ENCODE measurements at regions not wholly inside any gene's neighbourhood (a gene's known extent, or its start where the extent isn't known, plus 50 kb on each side); places are given as distances from the start of the nearest gene placed in this dataset.

DNA sequence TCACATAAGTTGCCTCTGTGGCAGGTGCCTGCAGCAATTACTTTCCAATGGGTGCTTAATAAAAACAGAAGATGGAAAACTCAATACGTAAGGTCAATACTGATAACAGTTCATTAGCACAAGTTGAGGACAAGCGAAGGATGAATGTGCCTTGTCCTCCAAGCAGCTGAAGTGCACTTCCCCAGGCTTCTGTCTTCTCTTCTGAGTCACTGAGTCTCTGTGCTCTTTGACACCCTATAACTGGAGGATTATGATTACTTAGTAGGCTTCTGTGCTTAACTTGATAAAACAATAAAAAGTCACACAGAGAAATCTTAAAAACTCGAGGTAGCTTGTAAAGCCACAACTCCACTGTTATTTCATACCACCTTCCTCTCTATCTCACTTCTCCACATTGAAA is 216.6 kb upstream of the ADCY2 start:
- 59% methylated on average over 3 of the region's 3 CpGs for WGBS
- Histone ChIP-seq H3K23ac (ENCODE audit: low read length in 2 of 2) (no peak overlapping the region), H4K91ac (ENCODE audit: low read length) (no peak overlapping the region), H2BK5ac (ENCODE audit: low read depth, low read length, poor library complexity, severe bottlenecking) (no peak overlapping the region), H2AFZ (ENCODE audit: low read depth, low read length) (no peak overlapping the region), H3K79me1 (replicated peaks; ENCODE audit: low read length, poor library complexity, severe bottlenecking) (no peaks in the 10 kb centered on the region), H3K14ac (ENCODE audit: low read length in 2 of 2) (no peak overlapping the region), H2BK15ac (ENCODE audit: low read depth, poor library complexity, severe bottlenecking) (no peak overlapping the region), H2BK12ac (ENCODE audit: low read length in 2 of 2) (no peak overlapping the region), H2BK120ac (ENCODE audit: low read depth, low read length) (no peak overlapping the region), H3K4me1 (ENCODE audit: control insufficient read depth, insufficient read depth, low read depth, low read length) (no peaks in the 10 kb centered on the region), H3K27ac (ENCODE audit: low read length, poor library complexity, severe bottlenecking) (no peak overlapping the region), H3K18ac (ENCODE audit: low read depth in 1 of 2, low read length in 2 of 2) (no peak overlapping the region), H2AK5ac (ENCODE audit: low read length, severe bottlenecking) (no peak overlapping the region), H4K8ac (ENCODE audit: low read length) (no peak overlapping the region), H3K4me2 (ENCODE audit: low read length, poor library complexity, severe bottlenecking) (no peak overlapping the region), H3K4me3 (ENCODE audit: insufficient read depth in 1 of 2, low read depth in 1 of 2, low read length in 2 of 2) (no peak overlapping the region), H3K4ac (ENCODE audit: low read depth in 1 of 2, low read length in 2 of 2) (no peak overlapping the region), H3K27me3 (ENCODE audit: control insufficient read depth in 1 of 2, insufficient read depth in 1 of 2, low read length in 2 of 2) (no peaks in the 10 kb centered on the region), H3K9ac (ENCODE audit: low read length) (no peak overlapping the region), H3K36me3 (ENCODE audit: control insufficient read depth in 1 of 2, insufficient read depth in 2 of 2, low read depth in 1 of 2, low read length in 2 of 2) (no peaks in the 10 kb centered on the region), H3K9me3 (ENCODE audit: control insufficient read depth, low read length) (no peaks in the 10 kb centered on the region)
- DNase-seq: no peak

DNA sequence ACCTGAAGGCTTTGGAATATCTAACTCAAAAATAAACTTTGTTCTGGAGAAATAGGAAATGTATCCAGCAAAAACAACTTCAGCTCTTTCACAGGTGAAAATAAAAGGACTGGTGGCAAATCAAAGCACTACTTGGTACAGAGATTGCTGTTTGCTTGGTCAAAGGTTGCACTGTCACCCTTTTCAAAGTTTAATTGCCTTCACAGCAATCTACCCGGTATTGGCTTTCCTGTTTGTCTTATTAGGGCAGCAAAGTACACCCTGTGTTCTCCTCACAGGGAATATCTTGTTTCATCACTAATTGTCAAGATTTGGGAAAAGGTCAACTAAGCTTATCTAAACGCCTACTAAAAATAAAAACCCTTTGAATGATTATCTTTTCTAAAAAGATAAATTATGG is 214.1 kb upstream of the ADCY2 start:
- Histone ChIP-seq H3K27me3 (ENCODE audit: control insufficient read depth in 1 of 2, insufficient read depth in 1 of 2, low read length in 2 of 2) (no peaks in the 10 kb centered on the region), H3K36me3 (ENCODE audit: control insufficient read depth in 1 of 2, insufficient read depth in 2 of 2, low read depth in 1 of 2, low read length in 2 of 2) (no peaks in the 10 kb centered on the region), H3K14ac (ENCODE audit: low read length in 2 of 2) (no peak overlapping the region), H3K4ac (ENCODE audit: low read depth in 1 of 2, low read length in 2 of 2) (no peak overlapping the region), H2BK15ac (ENCODE audit: low read depth, poor library complexity, severe bottlenecking) (no peak overlapping the region), H4K91ac (ENCODE audit: low read length) (no peak overlapping the region), H3K79me1 (replicated peaks; ENCODE audit: low read length, poor library complexity, severe bottlenecking) (no peaks in the 10 kb centered on the region), H3K9me3 (ENCODE audit: control insufficient read depth, low read length) (no peaks in the 10 kb centered on the region), H3K4me1 (ENCODE audit: control insufficient read depth, insufficient read depth, low read depth, low read length) (no peaks in the 10 kb centered on the region), H3K27ac (ENCODE audit: low read length, poor library complexity, severe bottlenecking) (no peak overlapping the region), H3K23ac (ENCODE audit: low read length in 2 of 2) (no peak overlapping the region), H2AFZ (ENCODE audit: low read depth, low read length) (no peak overlapping the region), H3K4me3 (ENCODE audit: insufficient read depth in 1 of 2, low read depth in 1 of 2, low read length in 2 of 2) (no peak overlapping the region), H3K18ac (ENCODE audit: low read depth in 1 of 2, low read length in 2 of 2) (no peak overlapping the region), H2BK12ac (ENCODE audit: low read length in 2 of 2) (no peak overlapping the region), H2BK120ac (ENCODE audit: low read depth, low read length) (no peak overlapping the region), H3K9ac (ENCODE audit: low read length) (no peak overlapping the region), H2BK5ac (ENCODE audit: low read depth, low read length, poor library complexity, severe bottlenecking) (no peak overlapping the region), H2AK5ac (ENCODE audit: low read length, severe bottlenecking) (no peak overlapping the region), H4K8ac (ENCODE audit: low read length) (no peak overlapping the region), H3K4me2 (ENCODE audit: low read length, poor library complexity, severe bottlenecking) (no peak overlapping the region)
- DNase-seq: no peak
- 14% methylated on average over 1 of the region's 2 CpGs for WGBS

DNA sequence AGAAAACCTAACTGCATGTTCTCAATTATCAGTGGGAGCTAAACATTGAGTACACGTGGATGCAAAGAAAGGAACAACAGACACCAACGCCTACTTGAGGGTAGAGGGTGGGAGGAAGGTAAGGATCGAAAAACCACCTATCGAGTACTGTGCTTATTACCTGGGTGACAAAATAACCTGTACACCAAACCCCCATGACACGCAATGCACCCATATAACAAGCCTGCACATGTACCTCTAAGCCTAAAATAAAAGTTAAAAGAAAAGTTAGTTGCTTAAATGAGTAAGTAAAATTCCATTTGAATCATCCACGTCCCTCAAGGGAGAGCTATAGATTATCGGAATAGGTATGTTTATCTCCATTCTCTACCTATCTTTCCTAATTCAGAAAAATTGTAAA is 210.2 kb upstream of the ADCY2 start:
- no peak overlapping the region for H2AK5ac ChIP-seq (ENCODE audit: low read length, severe bottlenecking)
- H3K23ac ChIP-seq (ENCODE audit: low read length in 2 of 2): no peak overlapping the region
- H3K79me1 ChIP-seq (replicated peaks; ENCODE audit: low read length, poor library complexity, severe bottlenecking): no peaks in the 10 kb centered on the region
- H3K4me3 ChIP-seq (ENCODE audit: insufficient read depth in 1 of 2, low read depth in 1 of 2, low read length in 2 of 2): no peak overlapping the region
- H3K4me1 ChIP-seq (ENCODE audit: control insufficient read depth, insufficient read depth, low read depth, low read length): no peaks in the 10 kb centered on the region
- H3K27ac ChIP-seq (ENCODE audit: low read length, poor library complexity, severe bottlenecking): no peak overlapping the region
- no peak overlapping the region for H3K14ac ChIP-seq (ENCODE audit: low read length in 2 of 2)
- no peak overlapping the region for H2BK12ac ChIP-seq (ENCODE audit: low read length in 2 of 2)
- no peak overlapping the region for H3K9ac ChIP-seq (ENCODE audit: low read length)
- no peaks in the 10 kb centered on the region for H3K27me3 ChIP-seq (ENCODE audit: control insufficient read depth in 1 of 2, insufficient read depth in 1 of 2, low read length in 2 of 2)
- no peak for DNase-seq
- no peaks in the 10 kb centered on the region for H3K36me3 ChIP-seq (ENCODE audit: control insufficient read depth in 1 of 2, insufficient read depth in 2 of 2, low read depth in 1 of 2, low read length in 2 of 2)
- H3K18ac ChIP-seq (ENCODE audit: low read depth in 1 of 2, low read length in 2 of 2): no peak overlapping the region
- WGBS: 47% methylated on average over 3 of the region's 7 CpGs
- H4K91ac ChIP-seq (ENCODE audit: low read length): no peak overlapping the region
- H3K9me3 ChIP-seq (ENCODE audit: control insufficient read depth, low read length): no peaks in the 10 kb centered on the region
- H3K4ac ChIP-seq (ENCODE audit: low read depth in 1 of 2, low read length in 2 of 2): no peak overlapping the region
- no peak overlapping the region for H2AFZ ChIP-seq (ENCODE audit: low read depth, low read length)
- H2BK120ac ChIP-seq (ENCODE audit: low read depth, low read length): no peak overlapping the region
- H4K8ac ChIP-seq (ENCODE audit: low read length): no peak overlapping the region
- H3K4me2 ChIP-seq (ENCODE audit: low read length, poor library complexity, severe bottlenecking): no peak overlapping the region
- no peak overlapping the region for H2BK15ac ChIP-seq (ENCODE audit: low read depth, poor library complexity, severe bottlenecking)
- H2BK5ac ChIP-seq (ENCODE audit: low read depth, low read length, poor library complexity, severe bottlenecking): no peak overlapping the region

DNA sequence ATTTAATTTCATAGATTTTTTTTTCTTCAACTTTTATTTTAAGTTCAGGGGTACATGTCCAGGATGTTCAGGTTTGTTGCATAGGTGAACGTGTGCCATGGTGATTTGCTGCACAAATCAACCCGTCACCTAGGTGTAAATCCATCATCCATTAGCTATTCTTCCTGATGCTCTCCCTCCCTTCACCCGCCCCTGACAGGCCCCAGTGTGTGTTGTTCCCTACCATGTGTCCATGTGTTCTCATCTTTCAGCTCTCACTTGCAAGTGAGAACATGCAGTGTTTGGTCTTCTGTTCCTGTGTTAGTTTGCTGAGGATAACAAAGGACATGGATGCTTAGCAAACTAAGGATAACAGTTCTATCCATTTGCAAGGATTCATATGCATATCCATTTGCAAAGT is 209.1 kb upstream of the ADCY2 start:
- no peak for DNase-seq
- H3K27me3 ChIP-seq (ENCODE audit: control insufficient read depth in 1 of 2, insufficient read depth in 1 of 2, low read length in 2 of 2): no peaks in the 10 kb centered on the region
- no peak overlapping the region for H2BK15ac ChIP-seq (ENCODE audit: low read depth, poor library complexity, severe bottlenecking)
- no peaks in the 10 kb centered on the region for H3K4me1 ChIP-seq (ENCODE audit: control insufficient read depth, insufficient read depth, low read depth, low read length)
- H3K79me1 ChIP-seq (replicated peaks; ENCODE audit: low read length, poor library complexity, severe bottlenecking): no peaks in the 10 kb centered on the region
- H3K36me3 ChIP-seq (ENCODE audit: control insufficient read depth in 1 of 2, insufficient read depth in 2 of 2, low read depth in 1 of 2, low read length in 2 of 2): no peaks in the 10 kb centered on the region
- H3K27ac ChIP-seq (ENCODE audit: low read length, poor library complexity, severe bottlenecking): no peak overlapping the region
- no peak overlapping the region for H4K91ac ChIP-seq (ENCODE audit: low read length)
- no peak overlapping the region for H2BK120ac ChIP-seq (ENCODE audit: low read depth, low read length)
- H3K4ac ChIP-seq (ENCODE audit: low read depth in 1 of 2, low read length in 2 of 2): no peak overlapping the region
- H3K23ac ChIP-seq (ENCODE audit: low read length in 2 of 2): no peak overlapping the region
- 78% methylated on average over 3 of the region's 3 CpGs for WGBS
- H2BK12ac ChIP-seq (ENCODE audit: low read length in 2 of 2): no peak overlapping the region
- H3K9ac ChIP-seq (ENCODE audit: low read length): no peak overlapping the region
- H4K8ac ChIP-seq (ENCODE audit: low read length): no peak overlapping the region
- no peak overlapping the region for H3K4me3 ChIP-seq (ENCODE audit: insufficient read depth in 1 of 2, low read depth in 1 of 2, low read length in 2 of 2)
- H2AK5ac ChIP-seq (ENCODE audit: low read length, severe bottlenecking): no peak overlapping the region
- no peak overlapping the region for H2AFZ ChIP-seq (ENCODE audit: low read depth, low read length)
- H3K9me3 ChIP-seq (ENCODE audit: control insufficient read depth, low read length): no peaks in the 10 kb centered on the region
- H3K18ac ChIP-seq (ENCODE audit: low read depth in 1 of 2, low read length in 2 of 2): no peak overlapping the region
- H3K14ac ChIP-seq (ENCODE audit: low read length in 2 of 2): no peak overlapping the region
- no peak overlapping the region for H3K4me2 ChIP-seq (ENCODE audit: low read length, poor library complexity, severe bottlenecking)
- no peak overlapping the region for H2BK5ac ChIP-seq (ENCODE audit: low read depth, low read length, poor library complexity, severe bottlenecking)
